CD14-positive monocyte (primary cell): ENCODE measurements at regions not wholly inside any gene's neighbourhood (a gene's known extent, or its start where the extent isn't known, plus 50 kb on each side); places are given as distances from the start of the nearest gene placed in this dataset.

Experiments used
- DNase-seq, 3 donors: peaks; one replicate each; pipeline ENCODE4 v3.0.0-alpha.2; 2011 to 2022
- H2AFZ ChIP-seq: 2 replicates; pipeline ENCODE4 v1.6.0; 2012; ENCODE audit warnings: mild to moderate bottlenecking, low read depth, low read length, inconsistent platforms; ENCODE audit not compliant: insufficient read depth, poor library complexity, severe bottlenecking
- H3K27ac ChIP-seq, 2 donors: 1 replicate in 1 of 2; 2 replicates in 1 of 2; pipeline ENCODE4 v1.5.1; 2012 to 2013; ENCODE audit warnings: low read length in 2 of 2, control low read depth in 1 of 2, inconsistent platforms in 1 of 2, low read depth in 1 of 2, mild to moderate bottlenecking in 1 of 2
- H3K27me3 ChIP-seq, 2 donors: one replicate each; pipeline versions ENCODE4 v1.6.0 to v1.6.1; 2011 to 2013; ENCODE audit warnings: low read length in 2 of 2; ENCODE audit not compliant: control insufficient read depth in 2 of 2, insufficient read depth in 2 of 2
- H3K36me3 ChIP-seq, 2 donors: replicated peaks in 1 of 2; 1 replicate in 1 of 2; 2 replicates in 1 of 2; pipeline versions ENCODE4 v1.5.1 to v1.6.1; 2012 to 2013; ENCODE audit warnings: low read length in 2 of 2, control low read depth in 1 of 2, inconsistent platforms in 1 of 2, mild to moderate bottlenecking in 1 of 2; ENCODE audit not compliant: insufficient read depth in 2 of 2, control insufficient read depth in 1 of 2
- H3K4me1 ChIP-seq, 2 donors: 1 replicate in 1 of 2; 2 replicates in 1 of 2; pipeline versions ENCODE4 v1.5.1 to v1.6.1; 2012 to 2013; ENCODE audit warnings: low read length in 2 of 2, control low read depth in 1 of 2, inconsistent platforms in 1 of 2, mild to moderate bottlenecking in 1 of 2, moderate library complexity in 1 of 2; ENCODE audit not compliant: insufficient read depth in 2 of 2, control insufficient read depth in 1 of 2
- H3K4me2 ChIP-seq: replicated peaks from 2 replicates; pipeline ENCODE3; 2012; ENCODE audit warnings: low read length, moderate library complexity, mild to moderate bottlenecking; ENCODE audit not compliant: poor library complexity, severe bottlenecking; ENCODE audit errors: extremely low read depth
- H3K4me3 ChIP-seq, 3 experiments: fragments of 200-600 bp in 1 of 3; sonication (generic) in 1 of 3; replicated peaks in 1 of 3; 1 replicate in 2 of 3; 2 replicates in 1 of 3; pipeline ENCODE4 v1.5.1; 2011 to 2013; ENCODE audit warnings: low read length in 3 of 3, mild to moderate bottlenecking in 3 of 3, control low read depth in 2 of 3, low read depth in 2 of 3, inconsistent platforms in 1 of 3, moderate library complexity in 1 of 3
- H3K79me2 ChIP-seq: 2 replicates; pipeline ENCODE4 v1.6.0; 2012; ENCODE audit warnings: mild to moderate bottlenecking, control low read depth, inconsistent platforms, low read length, moderate library complexity; ENCODE audit not compliant: insufficient read depth
- H3K9ac ChIP-seq: 2 replicates; pipeline ENCODE4 v1.6.0; 2017; ENCODE audit warnings: low read length, mild to moderate bottlenecking; ENCODE audit not compliant: insufficient read depth, poor library complexity, severe bottlenecking
- H3K9me3 ChIP-seq, 2 donors: replicated peaks in 1 of 2; 1 replicate in 1 of 2; 2 replicates in 1 of 2; pipeline versions ENCODE4 v1.5.1 to v1.6.1; 2012 to 2013; ENCODE audit warnings: low read length in 2 of 2, control low read depth in 1 of 2; ENCODE audit not compliant: control insufficient read depth in 1 of 2, insufficient read depth in 1 of 2
- H4K20me1 ChIP-seq: 2 replicates; pipeline ENCODE4 v1.6.0; 2012; ENCODE audit warnings: mild to moderate bottlenecking, low read length, control low read depth, moderate library complexity; ENCODE audit not compliant: insufficient read depth
- H3K27ac Mint-ChIP-seq, 7 donors: one replicate each; pipeline ENCODE4 v1.8.0; 2020; ENCODE audit warnings: mild to moderate bottlenecking in 7 of 7, mixed read lengths in 7 of 7, moderate library complexity in 6 of 7, inconsistent platforms in 2 of 7
- H3K27me3 Mint-ChIP-seq, 3 donors: one replicate each; pipeline ENCODE4 v1.8.0; 2021 to 2022; ENCODE audit warnings: low read depth in 3 of 3, mild to moderate bottlenecking in 3 of 3, mixed read lengths in 3 of 3, moderate library complexity in 3 of 3, inconsistent platforms in 1 of 3
- H3K36me3 Mint-ChIP-seq, 2 donors: one replicate each; pipeline ENCODE4 v1.8.0; 2020; ENCODE audit warnings: mixed read lengths in 2 of 2, inconsistent platforms in 1 of 2, mild to moderate bottlenecking in 1 of 2
- H3K4me1 Mint-ChIP-seq: one replicate; pipeline ENCODE4 v1.8.0; 2020; ENCODE audit warnings: mild to moderate bottlenecking, mixed read lengths
- H3K4me3 Mint-ChIP-seq, 2 donors: one replicate each; pipeline ENCODE4 v1.8.0; 2020; ENCODE audit warnings: mild to moderate bottlenecking in 2 of 2, mixed read lengths in 2 of 2, moderate library complexity in 1 of 2
- H3K9me3 Mint-ChIP-seq, 7 donors: one replicate each; pipeline ENCODE4 v1.8.0; 2020 to 2022; ENCODE audit warnings: mixed read lengths in 7 of 7, mild to moderate bottlenecking in 6 of 7, moderate library complexity in 6 of 7, inconsistent platforms in 2 of 7
- CTCF ChIP-seq: fragments of 200-600 bp; IDR thresholded peaks from one replicate; pipeline ENCODE4 v1.8.0; 2022; ENCODE audit warnings: antibody characterized with exemption, mild to moderate bottlenecking
- WGBS: methylation state at CpG from one replicate; pipeline ENCODE4 v1.1.5; 2013; ENCODE audit warnings: missing lambda C conversion rate; ENCODE audit not compliant: insufficient coverage; 5-methylcytosine and 5-hydroxymethylcytosine counted together
- intact Hi-C, 2 donors: fragments of 100-400 bp; cut with micrococcal nuclease; formaldehyde crosslinking; loops; one replicate each; pipeline versions ENCODE4 v1.15.0 to v1.15.1; 2023

GRCh38 chr1:117685936-117686806, 80.3 kb downstream of the TENT5C start:
- Histone ChIP-seq H2AFZ (no peak overlapping the region), H3K27me3 (no peaks in the 10 kb centered on the region), H3K79me2 (no peaks in the 10 kb centered on the region), H3K4me3 (no peak overlapping the region), H4K20me1 (no peaks in the 10 kb centered on the region), H3K9me3 (no peaks in the 10 kb centered on the region), H3K27ac (no peak overlapping the region), H3K4me2 (no peak overlapping the region), H3K9ac (no peak overlapping the region), H3K4me1 (no peaks in the 10 kb centered on the region), H3K36me3 (no peaks in the 10 kb centered on the region)
- 92% methylated on average over 2 of the region's 6 CpGs for WGBS
- Mint-ChIP-seq H3K27me3 (peaks cover 0 to 3% (median 0%) of the 10 kb centered on the region in 3 donors), H3K4me1 (no peaks in the 10 kb centered on the region), H3K27ac (no peak overlapping the region), H3K9me3 (peaks cover 0 to 1% (median 0%) of the 10 kb centered on the region in 7 donors), H3K4me3 (no peak overlapping the region), H3K36me3 (no peaks in the 10 kb centered on the region)
- intact Hi-C loops: no loop called here
- DNase-seq: no peak
- TF ChIP-seq CTCF: no peak

GRCh38 chr1:117686907-117687306, 81.1 kb downstream of the TENT5C start:
- Histone ChIP-seq H3K9me3 (no peaks in the 10 kb centered on the region), H3K4me3 (no peak overlapping the region), H4K20me1 (no peaks in the 10 kb centered on the region), H3K79me2 (no peaks in the 10 kb centered on the region), H3K4me1 (no peaks in the 10 kb centered on the region), H3K9ac (no peak overlapping the region), H3K27me3 (no peaks in the 10 kb centered on the region), H3K27ac (no peak overlapping the region), H3K4me2 (no peak overlapping the region), H3K36me3 (no peaks in the 10 kb centered on the region), H2AFZ (no peak overlapping the region)
- H3K9me3 Mint-ChIP-seq: peaks cover 0 to 2% (median 0%) of the 10 kb centered on the region in 7 donors
- H3K4me3 Mint-ChIP-seq: no peak overlapping the region
- DNase-seq: no peak
- no CpG with 5 or more reads among the region's 2 CpGs for WGBS
- H3K27ac Mint-ChIP-seq: no peak overlapping the region
- peaks cover 0 to 5% (median 0%) of the 10 kb centered on the region in 3 donors for H3K27me3 Mint-ChIP-seq
- no peaks in the 10 kb centered on the region for H3K4me1 Mint-ChIP-seq
- H3K36me3 Mint-ChIP-seq: no peaks in the 10 kb centered on the region
- TF ChIP-seq CTCF: no peak
- intact Hi-C loops: no loop called here
